Transverse colon (tissue), 4 donors: ENCODE measurements at regions not wholly inside any gene's neighbourhood (a gene's known extent, or its start where the extent isn't known, plus 50 kb on each side); places are given as distances from the start of the nearest gene placed in this dataset.

Source experiments
- DNase-seq: peaks from one replicate; pipeline ENCODE4 v3.0.0-alpha.2; 2019
- H3K27ac ChIP-seq, 4 donors: fragments of 200-600 bp; sonication (generic); 2 replicates each; pipeline ENCODE4 v1.5.1; 2016 to 2018; ENCODE audit warnings: inconsistent platforms in 4 of 4
- H3K27me3 ChIP-seq: fragments of 200-600 bp; sonication (generic); 2 replicates; pipeline ENCODE4 v1.5.1; 2017; ENCODE audit warnings: inconsistent platforms
- H3K36me3 ChIP-seq, 4 donors: fragments of 200-600 bp; sonication (generic); 2 replicates each; pipeline ENCODE4 v1.5.1; 2017 to 2019; ENCODE audit warnings: inconsistent platforms in 4 of 4
- H3K4me1 ChIP-seq, 4 donors: fragments of 200-600 bp; sonication (generic); 2 replicates each; pipeline ENCODE4 v1.5.1; 2017 to 2020; ENCODE audit warnings: inconsistent platforms in 4 of 4
- H3K4me3 ChIP-seq, 4 donors: fragments of 200-600 bp; sonication (generic); 1 replicate in 1 of 4; 2 replicates in 3 of 4; pipeline versions ENCODE4 v1.5.1 to v1.6.1; 2017 to 2019; ENCODE audit warnings: inconsistent platforms in 4 of 4
- H3K9me3 ChIP-seq, 2 donors: fragments of 200-600 bp; sonication (generic); 2 replicates each; pipeline ENCODE4 v1.5.1; 2017 to 2019; ENCODE audit warnings: inconsistent platforms in 2 of 2
- EP300 ChIP-seq: sonication (generic); formaldehyde crosslinking; IDR thresholded peaks from one replicate; pipeline ENCODE4 v1.6.1; 2017; ENCODE audit warnings: antibody characterized with exemption, low read depth
- POLR2A ChIP-seq: fragments of 450-650 bp; IDR thresholded peaks from one replicate; pipeline ENCODE4 v1.6.1; 2016; ENCODE audit warnings: antibody characterized with exemption, mild to moderate bottlenecking, moderate library complexity
- POLR2AphosphoS5 ChIP-seq, 3 donors: sonication (generic); formaldehyde crosslinking; IDR thresholded peaks; one replicate each; pipeline ENCODE4 v1.6.1; 2016; ENCODE audit warnings: antibody characterized with exemption in 3 of 3
- WGBS, 2 donors: methylation state at CpG; one replicate each; pipeline ENCODE4 v1.1.5; 2018; ENCODE audit warnings: low coverage in 1 of 2; 5-methylcytosine and 5-hydroxymethylcytosine counted together
- in situ Hi-C, 4 donors: fragments of 200-750 bp; cut with MboI; loops; one replicate each; pipeline versions ENCODE4 v1.15.0 to v1.15.1; 2017; ENCODE audit warnings: low sequenced_read_pairs in 3 of 4, low pct_ligation_motif_present in 1 of 4, low pct_unique_long_range_greater_than_20kb in 1 of 4
- intact Hi-C: fragments of 100-400 bp; cut with DNase I; formaldehyde crosslinking; loops from one replicate; pipeline ENCODE4 v1.15.1; 2023; ENCODE audit warnings: low total_unique reads
- TF ChIP-seq, protein P1 (sequence below), 5 experiments: fragments of 200-600 bp in 3 of 5; fragments of 450-650 bp in 2 of 5; sonication (generic) in 3 of 5; IDR thresholded peaks; 1 replicate in 2 of 5; 2 replicates in 3 of 5; pipeline ENCODE4 v1.5.1; 2016 to 2017; ENCODE audit warnings: antibody characterized with exemption in 5 of 5, inconsistent platforms in 3 of 5, mild to moderate bottlenecking in 2 of 5, moderate library complexity in 1 of 5

DNA sequence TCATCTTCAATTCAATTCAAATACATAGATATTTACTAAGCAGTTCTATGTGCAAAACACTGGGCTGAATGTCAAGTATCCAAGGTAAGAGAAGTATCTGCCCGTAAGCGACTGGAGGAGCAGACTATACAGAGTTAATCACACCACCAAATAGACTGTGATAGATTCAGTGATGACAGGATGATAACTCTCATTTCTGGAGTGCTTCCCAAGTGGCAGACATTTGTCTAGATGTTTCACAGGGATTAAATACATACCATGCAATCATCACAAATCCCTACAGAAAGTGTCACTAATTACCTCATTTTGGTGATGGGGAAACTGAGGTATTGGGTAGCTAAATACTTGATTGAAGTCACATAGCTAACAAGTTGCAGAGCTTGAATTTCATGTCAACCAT lies 508.7 kb upstream of the TENM4 start:
- TF ChIP-seq, protein P1, sequence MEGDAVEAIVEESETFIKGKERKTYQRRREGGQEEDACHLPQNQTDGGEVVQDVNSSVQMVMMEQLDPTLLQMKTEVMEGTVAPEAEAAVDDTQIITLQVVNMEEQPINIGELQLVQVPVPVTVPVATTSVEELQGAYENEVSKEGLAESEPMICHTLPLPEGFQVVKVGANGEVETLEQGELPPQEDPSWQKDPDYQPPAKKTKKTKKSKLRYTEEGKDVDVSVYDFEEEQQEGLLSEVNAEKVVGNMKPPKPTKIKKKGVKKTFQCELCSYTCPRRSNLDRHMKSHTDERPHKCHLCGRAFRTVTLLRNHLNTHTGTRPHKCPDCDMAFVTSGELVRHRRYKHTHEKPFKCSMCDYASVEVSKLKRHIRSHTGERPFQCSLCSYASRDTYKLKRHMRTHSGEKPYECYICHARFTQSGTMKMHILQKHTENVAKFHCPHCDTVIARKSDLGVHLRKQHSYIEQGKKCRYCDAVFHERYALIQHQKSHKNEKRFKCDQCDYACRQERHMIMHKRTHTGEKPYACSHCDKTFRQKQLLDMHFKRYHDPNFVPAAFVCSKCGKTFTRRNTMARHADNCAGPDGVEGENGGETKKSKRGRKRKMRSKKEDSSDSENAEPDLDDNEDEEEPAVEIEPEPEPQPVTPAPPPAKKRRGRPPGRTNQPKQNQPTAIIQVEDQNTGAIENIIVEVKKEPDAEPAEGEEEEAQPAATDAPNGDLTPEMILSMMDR (IDR thresholded peaks at IDR 0.05) = no peak
- no peak for TF ChIP-seq POLR2AphosphoS5 (IDR thresholded peaks at IDR 0.05)
- TF ChIP-seq EP300 = no peak
- no peak for TF ChIP-seq POLR2A
- H3K27me3 ChIP-seq = no peaks in the 10 kb centered on the region
- no peak overlapping the region for H3K27ac ChIP-seq
- no peaks in the 10 kb centered on the region for H3K36me3 ChIP-seq
- 73 to 88% methylated on average over 2 of the region's 2 CpGs for WGBS, 2 donors
- no peaks in the 10 kb centered on the region for H3K4me1 ChIP-seq
- DNase-seq = no peak
- intact Hi-C loops = no loop called here
- H3K4me3 ChIP-seq = no peak overlapping the region
- no peaks in the 10 kb centered on the region for H3K9me3 ChIP-seq
- in situ Hi-C loops = no loop called here

DNA sequence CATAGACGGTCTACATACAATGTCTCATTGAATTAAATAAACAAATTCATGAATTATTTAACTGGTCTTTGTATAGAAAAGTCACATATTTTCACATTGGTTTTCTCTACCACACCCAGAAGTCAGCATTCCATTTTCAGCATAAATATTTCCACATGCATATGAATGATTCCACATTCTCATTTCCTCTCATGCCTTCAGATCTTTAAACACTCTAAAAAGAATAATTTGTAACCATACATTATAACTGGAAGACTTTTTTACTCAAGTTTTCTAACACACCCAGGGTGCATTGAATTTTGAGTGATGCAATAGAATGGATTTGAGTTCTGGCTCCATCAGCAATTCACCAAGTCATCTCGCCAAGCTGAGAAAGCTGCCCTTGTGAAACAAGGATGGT lies 501.8 kb upstream of the TENM4 start:
- Histone ChIP-seq H3K9me3 (no peaks in the 10 kb centered on the region), H3K4me1 (no peaks in the 10 kb centered on the region), H3K36me3 (no peaks in the 10 kb centered on the region), H3K4me3 (no peak overlapping the region), H3K27me3 (no peaks in the 10 kb centered on the region), H3K27ac (no peak overlapping the region)
- intact Hi-C loops (no loop called here), in situ Hi-C loops (no loop called here)
- TF ChIP-seq POLR2AphosphoS5 (IDR thresholded peaks at IDR 0.05) (no peak), POLR2A (no peak), EP300 (no peak)
- TF ChIP-seq, protein P1 (IDR thresholded peaks at IDR 0.05) = no peak
- 83 to 92% methylated on average over 2 of the region's 2 CpGs for WGBS, 2 donors
- DNase-seq = no peak

DNA sequence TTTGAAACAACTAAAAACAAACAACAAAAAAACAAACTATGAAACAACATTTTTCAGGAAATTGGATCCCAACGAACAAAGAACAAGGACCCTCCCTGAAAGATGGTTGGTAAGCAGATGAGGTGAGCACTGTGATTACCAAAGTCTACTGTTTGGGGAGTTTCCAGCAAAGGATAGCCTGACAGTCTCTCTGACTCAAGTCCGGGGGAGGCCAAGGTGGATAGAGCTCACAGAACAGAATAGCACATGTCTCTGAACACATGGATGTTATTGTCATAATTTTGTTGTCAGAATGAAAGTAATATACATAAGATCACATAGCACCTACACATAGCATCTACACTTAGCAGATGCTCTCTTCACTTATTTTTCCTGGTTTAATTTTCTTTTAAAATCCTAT lies 501.3 kb upstream of the TENM4 start:
- H3K9me3 ChIP-seq = no peaks in the 10 kb centered on the region
- H3K27me3 ChIP-seq = no peaks in the 10 kb centered on the region
- H3K27ac ChIP-seq = no peak overlapping the region
- no peaks in the 10 kb centered on the region for H3K36me3 ChIP-seq
- H3K4me3 ChIP-seq = no peak overlapping the region
- no peak for DNase-seq
- TF ChIP-seq, protein P1 (IDR thresholded peaks at IDR 0.05) = no peak
- TF ChIP-seq POLR2AphosphoS5 (IDR thresholded peaks at IDR 0.05) (no peak), POLR2A (no peak), EP300 (no peak)
- intact Hi-C loops (no loop called here), in situ Hi-C loops (no loop called here)
- 64 to 65% methylated on average over 1 to 2 of the region's 2 CpGs for WGBS, 2 donors
- no peaks in the 10 kb centered on the region for H3K4me1 ChIP-seq

DNA sequence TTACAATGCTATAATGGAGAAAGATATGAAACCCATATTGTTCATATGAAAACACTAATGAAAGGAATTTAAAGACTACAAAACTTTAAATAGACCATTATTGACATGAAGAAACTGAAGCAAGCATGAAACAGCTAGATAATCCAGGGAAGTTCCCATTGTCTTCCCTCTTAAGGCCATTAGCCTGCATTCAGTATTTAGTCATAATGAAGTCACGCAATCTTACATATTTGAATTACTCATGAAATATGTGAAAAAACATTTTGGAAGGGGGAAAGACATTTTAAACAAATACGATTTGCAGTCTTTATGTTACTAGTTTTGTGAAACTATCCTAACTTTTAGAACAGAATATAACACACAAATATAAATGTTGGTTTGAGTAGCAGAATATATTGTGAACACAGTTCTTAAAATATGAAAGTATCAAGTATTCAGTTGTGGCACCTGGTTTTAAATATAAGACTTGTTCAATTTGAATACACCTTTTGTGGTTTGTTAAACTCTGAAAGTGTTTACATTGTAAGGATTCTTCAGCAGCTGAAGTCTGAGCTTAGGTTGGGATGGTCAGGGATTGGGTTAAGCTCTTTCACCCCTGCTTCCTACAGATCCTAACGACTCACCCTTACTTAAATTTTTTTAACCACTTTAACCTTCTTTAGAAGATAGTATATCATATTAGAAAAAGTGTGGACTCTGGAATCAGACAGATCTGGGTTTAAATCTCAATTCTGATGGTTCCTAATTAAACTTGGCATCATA lies 500.3 kb upstream of the TENM4 start:
- intact Hi-C loops (no loop called here), in situ Hi-C loops (no loop called here)
- WGBS, 2 donors = 63 to 67% methylated on average over 3 of the region's 3 CpGs

More for the DNA sequence above, 500.3 kb upstream of the TENM4 start:
- Histone ChIP-seq H3K27ac (no peak overlapping the region), H3K36me3 (no peaks in the 10 kb centered on the region), H3K4me1 (no peaks in the 10 kb centered on the region), H3K27me3 (no peaks in the 10 kb centered on the region), H3K4me3 (no peak overlapping the region), H3K9me3 (no peaks in the 10 kb centered on the region)
- TF ChIP-seq POLR2AphosphoS5 (IDR thresholded peaks at IDR 0.05) (no peak), POLR2A (no peak), EP300 (no peak)
- TF ChIP-seq, protein P1 (IDR thresholded peaks at IDR 0.05) = no peak
- no peak for DNase-seq
